Thyroid gland (tissue), 4 donors: ENCODE measurements at regions not wholly inside any gene's neighbourhood (a gene's known extent, or its start where the extent isn't known, plus 50 kb on each side); places are given as distances from the start of the nearest gene placed in this dataset.

Experiments
- DNase-seq, 2 donors: peaks; one replicate each; pipeline ENCODE4 v3.0.0-alpha.2; 2019
- H3K27ac ChIP-seq, 3 donors: fragments of 200-600 bp; sonication (generic); 1 replicate in 2 of 3; 2 replicates in 1 of 3; pipeline ENCODE4 v1.5.1; 2016 to 2019; ENCODE audit warnings: mild to moderate bottlenecking in 1 of 3, moderate library complexity in 1 of 3
- H3K27me3 ChIP-seq: fragments of 200-600 bp; sonication (generic); one replicate; pipeline ENCODE4 v1.5.1; 2019
- H3K36me3 ChIP-seq, 2 donors: fragments of 200-600 bp; sonication (generic); one replicate each; pipeline ENCODE4 v1.5.1; 2016 to 2019
- H3K4me1 ChIP-seq, 2 donors: fragments of 200-600 bp; sonication (generic); one replicate each; pipeline ENCODE4 v1.5.1; 2017 to 2019
- H3K4me3 ChIP-seq, 3 donors: fragments of 200-600 bp; sonication (generic); replicated peaks in 1 of 3; 1 replicate in 2 of 3; 2 replicates in 1 of 3; pipeline ENCODE4 v1.5.1; 2016; ENCODE audit warnings: mild to moderate bottlenecking in 1 of 3
- H3K9me3 ChIP-seq: fragments of 200-600 bp; sonication (generic); one replicate; pipeline ENCODE4 v1.5.1; 2017
- POLR2A ChIP-seq, 2 donors: fragments of 450-650 bp; IDR thresholded peaks; one replicate each; pipeline ENCODE4 v1.6.1; 2017; ENCODE audit warnings: antibody characterized with exemption in 2 of 2, mild to moderate bottlenecking in 2 of 2, moderate library complexity in 1 of 2
- WGBS, 2 donors: methylation state at CpG; one replicate each; pipeline ENCODE4 v1.1.5; 2017; 5-methylcytosine and 5-hydroxymethylcytosine counted together
- intact Hi-C: fragments of 100-400 bp; cut with DNase I; formaldehyde crosslinking; loops from one replicate; pipeline ENCODE4 v1.15.1; 2023
- TF ChIP-seq, protein P1 (sequence below), 6 experiments: fragments of 200-600 bp in 3 of 6; fragments of 450-650 bp in 3 of 6; sonication (generic) in 3 of 6; IDR thresholded peaks; one replicate each; pipeline ENCODE4 v1.5.1; 2016 to 2019; ENCODE audit warnings: antibody characterized with exemption in 6 of 6, mild to moderate bottlenecking in 2 of 6, inconsistent platforms in 1 of 6, moderate library complexity in 1 of 6

DNA sequence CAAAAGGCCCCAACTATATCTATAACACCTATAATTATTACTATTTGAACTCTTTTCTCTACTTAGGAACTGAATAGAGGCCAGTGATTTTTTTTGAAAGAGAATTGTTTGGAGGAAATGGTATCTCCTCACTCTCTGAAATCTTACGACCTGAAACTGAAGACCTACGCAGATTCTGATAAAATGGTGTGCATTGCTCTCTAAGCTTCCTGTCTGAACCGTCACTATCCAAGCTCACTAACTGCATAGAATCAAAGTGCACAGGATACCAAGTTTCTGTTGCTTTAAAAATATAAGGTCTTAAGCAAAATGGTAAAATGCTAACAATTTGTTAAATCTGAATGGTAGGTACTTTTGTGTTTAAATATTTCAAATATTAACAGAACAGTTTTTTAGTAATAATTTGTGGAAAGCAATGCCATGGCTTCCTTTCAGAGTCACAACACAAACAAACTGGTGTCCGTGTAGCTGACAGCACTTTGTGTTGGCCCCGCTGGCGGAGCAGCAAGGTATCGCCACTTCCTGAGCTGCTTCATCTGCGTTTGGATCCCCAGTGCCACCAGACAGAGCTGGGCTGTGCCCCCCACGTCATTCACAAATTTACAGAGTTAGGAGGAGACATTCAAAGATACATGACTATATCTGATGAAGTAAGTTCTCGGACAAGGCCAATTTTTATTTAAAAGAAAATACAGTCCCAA is 313.9 kb downstream of the FBXW7 start:
- no peaks in the 10 kb centered on the region for H3K36me3 ChIP-seq
- TF ChIP-seq, protein P1, sequence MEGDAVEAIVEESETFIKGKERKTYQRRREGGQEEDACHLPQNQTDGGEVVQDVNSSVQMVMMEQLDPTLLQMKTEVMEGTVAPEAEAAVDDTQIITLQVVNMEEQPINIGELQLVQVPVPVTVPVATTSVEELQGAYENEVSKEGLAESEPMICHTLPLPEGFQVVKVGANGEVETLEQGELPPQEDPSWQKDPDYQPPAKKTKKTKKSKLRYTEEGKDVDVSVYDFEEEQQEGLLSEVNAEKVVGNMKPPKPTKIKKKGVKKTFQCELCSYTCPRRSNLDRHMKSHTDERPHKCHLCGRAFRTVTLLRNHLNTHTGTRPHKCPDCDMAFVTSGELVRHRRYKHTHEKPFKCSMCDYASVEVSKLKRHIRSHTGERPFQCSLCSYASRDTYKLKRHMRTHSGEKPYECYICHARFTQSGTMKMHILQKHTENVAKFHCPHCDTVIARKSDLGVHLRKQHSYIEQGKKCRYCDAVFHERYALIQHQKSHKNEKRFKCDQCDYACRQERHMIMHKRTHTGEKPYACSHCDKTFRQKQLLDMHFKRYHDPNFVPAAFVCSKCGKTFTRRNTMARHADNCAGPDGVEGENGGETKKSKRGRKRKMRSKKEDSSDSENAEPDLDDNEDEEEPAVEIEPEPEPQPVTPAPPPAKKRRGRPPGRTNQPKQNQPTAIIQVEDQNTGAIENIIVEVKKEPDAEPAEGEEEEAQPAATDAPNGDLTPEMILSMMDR (IDR thresholded peaks at IDR 0.05), result no peak
- TF ChIP-seq POLR2A (IDR thresholded peaks at IDR 0.05), result no peak
- WGBS, 2 donors, result 90 to 92% methylated on average over 10 of the region's 10 CpGs
- no peak for DNase-seq
- H3K27me3 ChIP-seq, result no peaks in the 10 kb centered on the region
- no peak overlapping the region for H3K27ac ChIP-seq
- H3K4me3 ChIP-seq, result no peak overlapping the region
- H3K4me1 ChIP-seq, result no peaks in the 10 kb centered on the region
- intact Hi-C loops, result no loop called here
- no peaks in the 10 kb centered on the region for H3K9me3 ChIP-seq

DNA sequence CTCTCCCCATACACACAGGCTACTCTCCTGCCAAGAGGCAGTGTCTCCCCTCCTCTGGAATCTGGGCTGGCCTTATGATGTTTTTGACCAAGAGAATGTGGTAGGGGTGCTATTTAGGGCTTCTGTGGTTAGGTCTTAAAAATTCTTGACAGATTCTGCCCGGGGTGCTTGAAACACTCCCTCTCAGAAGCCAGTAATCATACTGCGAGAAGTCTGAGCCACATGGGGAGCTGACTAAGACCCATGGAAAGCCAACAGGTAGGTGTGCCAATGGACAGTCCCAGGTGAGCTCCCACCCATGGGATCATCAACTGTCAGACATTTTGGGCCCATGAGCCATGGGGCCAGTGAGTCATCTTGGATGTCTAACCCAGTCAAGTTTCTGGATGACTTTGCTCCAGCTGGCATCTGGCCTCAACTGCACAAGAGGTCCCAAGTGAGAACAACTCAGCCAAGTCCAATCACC is 315.7 kb downstream of the FBXW7 start:
- intact Hi-C loops, result no loop called here
- H3K27ac ChIP-seq, result no peak overlapping the region
- no peaks in the 10 kb centered on the region for H3K36me3 ChIP-seq
- no peaks in the 10 kb centered on the region for H3K4me1 ChIP-seq
- no peak for DNase-seq
- H3K4me3 ChIP-seq, result no peak overlapping the region
- TF ChIP-seq POLR2A (IDR thresholded peaks at IDR 0.05), result no peak
- H3K27me3 ChIP-seq, result no peaks in the 10 kb centered on the region
- 64 to 92% methylated on average over 2 of the region's 2 CpGs for WGBS, 2 donors
- no peaks in the 10 kb centered on the region for H3K9me3 ChIP-seq

DNA sequence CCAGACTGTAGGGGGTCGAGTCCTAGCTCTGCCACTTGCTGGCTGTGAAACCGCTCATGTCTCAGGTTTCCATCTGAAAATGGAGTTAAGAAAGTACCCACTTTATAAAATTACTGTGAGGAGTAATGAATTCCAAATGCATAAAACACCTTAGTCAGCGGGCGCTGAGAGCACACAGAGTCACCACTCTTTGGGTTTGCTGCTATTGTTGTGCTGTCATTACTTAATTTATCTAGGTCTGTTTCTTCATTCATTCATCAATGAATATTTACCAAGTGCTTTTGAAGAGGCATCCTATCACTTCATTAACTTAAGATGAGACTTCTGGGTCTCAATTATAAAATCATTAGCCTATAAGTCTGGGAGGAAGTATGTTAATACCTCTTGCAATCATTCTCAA is 317.3 kb downstream of the FBXW7 start:
- Histone ChIP-seq H3K36me3 (no peaks in the 10 kb centered on the region), H3K27ac (no peak overlapping the region), H3K4me1 (no peaks in the 10 kb centered on the region), H3K9me3 (no peaks in the 10 kb centered on the region), H3K27me3 (no peaks in the 10 kb centered on the region), H3K4me3 (no peak overlapping the region)
- DNase-seq, result no peak
- intact Hi-C loops, result no loop called here
- 84 to 88% methylated on average over 4 of the region's 4 CpGs for WGBS, 2 donors
- TF ChIP-seq, protein P1 (IDR thresholded peaks at IDR 0.05), result no peak
- no peak for TF ChIP-seq POLR2A (IDR thresholded peaks at IDR 0.05)

DNA sequence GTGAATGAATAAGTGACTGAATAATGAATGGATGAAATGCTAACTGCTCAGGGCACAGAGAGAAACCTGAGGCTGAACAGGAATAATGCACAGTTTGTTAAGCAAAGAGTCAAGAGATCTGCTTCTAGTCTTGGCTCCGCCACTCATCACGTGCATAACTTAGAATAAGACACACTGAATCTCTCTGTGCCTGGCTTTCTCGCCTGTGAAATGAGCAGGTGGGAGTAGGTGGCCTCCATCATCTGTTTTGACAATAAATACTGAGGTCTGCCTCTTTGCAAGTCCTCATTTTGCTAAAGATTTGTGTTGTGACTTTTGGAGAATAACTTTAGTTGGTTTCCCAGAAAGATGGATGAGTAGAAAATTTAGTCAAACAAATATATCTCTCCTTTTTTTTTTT is 318.0 kb downstream of the FBXW7 start:
- Histone ChIP-seq H3K4me3 (no peak overlapping the region), H3K27me3 (no peaks in the 10 kb centered on the region), H3K4me1 (no peaks in the 10 kb centered on the region), H3K27ac (no peak overlapping the region), H3K36me3 (no peaks in the 10 kb centered on the region), H3K9me3 (no peaks in the 10 kb centered on the region)
- no peak for TF ChIP-seq POLR2A (IDR thresholded peaks at IDR 0.05)
- TF ChIP-seq, protein P1 (IDR thresholded peaks at IDR 0.05), result no peak
- DNase-seq, result no peak
- 73 to 85% methylated on average over 3 of the region's 3 CpGs for WGBS, 2 donors
- intact Hi-C loops, result no loop called here

DNA sequence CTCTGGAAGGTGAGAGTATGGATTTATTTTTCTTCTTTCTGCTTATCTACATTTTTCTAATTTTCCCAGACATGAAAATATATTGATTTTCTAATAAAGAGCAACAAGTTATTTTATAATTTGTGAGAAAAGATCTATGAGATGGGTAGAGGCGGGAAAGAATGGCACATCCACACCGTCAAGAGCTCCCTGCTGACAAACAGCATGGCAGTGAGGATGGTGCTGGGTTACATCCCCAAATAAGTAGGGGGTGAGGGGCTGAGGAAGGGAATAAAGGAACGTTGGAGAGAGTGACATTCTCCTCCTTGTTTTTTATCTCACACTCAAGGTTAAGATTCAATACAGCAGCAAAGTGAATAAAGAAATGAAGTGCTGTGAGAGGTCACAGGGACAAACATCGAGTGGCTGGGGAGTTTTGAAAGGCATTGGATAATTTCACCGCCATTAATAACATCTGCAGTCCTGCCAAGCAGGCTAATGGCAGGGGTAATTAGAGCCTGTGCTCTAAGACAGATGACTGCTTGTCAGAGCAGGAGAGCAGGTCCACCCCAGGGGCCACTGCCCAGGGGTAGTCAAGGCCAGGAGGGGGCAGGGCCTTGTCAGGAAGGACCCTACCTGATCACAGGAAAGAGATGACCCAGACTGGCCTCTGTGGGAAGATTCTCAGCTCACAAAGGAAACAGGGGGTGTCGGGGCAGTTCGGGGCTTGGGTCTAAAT is 323.8 kb downstream of the FBXW7 start:
- Histone ChIP-seq H3K36me3 (no peaks in the 10 kb centered on the region), H3K4me3 (no peak overlapping the region), H3K27ac (no peak overlapping the region), H3K4me1 (no peaks in the 10 kb centered on the region), H3K9me3 (no peaks in the 10 kb centered on the region), H3K27me3 (no peaks in the 10 kb centered on the region)
- intact Hi-C loops, result no loop called here
- 62 to 66% methylated on average over 7 of the region's 7 CpGs for WGBS, 2 donors
- DNase-seq, result no peak
- TF ChIP-seq, protein P1 (IDR thresholded peaks at IDR 0.05), result no peak
- no peak for TF ChIP-seq POLR2A (IDR thresholded peaks at IDR 0.05)
